H1 (cell line): ENCODE measurements at regions not wholly inside any gene's neighbourhood (a gene's known extent, or its start where the extent isn't known, plus 50 kb on each side); places are given as distances from the start of the nearest gene placed in this dataset.

ENCODE experiments used
- CTCF ChIA-PET: fragments of 300-600 bp; sonication (Branson Sonifier 250); formaldehyde crosslinking; loops from one replicate; lab custom pipeline; 2021; ENCODE audit not compliant: partially characterized antibody; lab: Charles Lee
- POLR2A ChIA-PET: fragments of 300-600 bp; sonication (Branson Sonifier 250); formaldehyde crosslinking; loops from one replicate; lab custom pipeline; 2021; ENCODE audit warnings: inconsistent platforms; ENCODE audit not compliant: partially characterized antibody; lab: Charles Lee
- DNase-seq, 2 experiments: peaks; one replicate each; pipeline versions ENCODE4 v3.0.0 to v3.0.0-alpha.2; 2010 to 2022; ENCODE audit warnings: low spot score in 2 of 2, low read depth in 1 of 2, mixed read lengths in 1 of 2
- FAIRE-seq: peaks from 2 replicates; lab custom pipeline; 2011; peaks lifted over from hg19 to GRCh38; lab: Jason Lieb, UNC
- H2AFZ ChIP-seq: 2 replicates; pipeline ENCODE4 v1.8.1; 2012; ENCODE audit warnings: low read length, inconsistent platforms
- H2AK5ac ChIP-seq: 2 replicates; pipeline ENCODE4 v1.6.1; 2013; ENCODE audit warnings: low read depth, low read length
- H2BK120ac ChIP-seq: replicated peaks from 2 replicates; pipeline ENCODE3; 2013; ENCODE audit warnings: low read depth, low read length, inconsistent platforms
- H2BK12ac ChIP-seq: 2 replicates; pipeline ENCODE4 v1.6.1; 2013; ENCODE audit warnings: low read depth, low read length
- H2BK15ac ChIP-seq: 2 replicates; pipeline ENCODE4 v1.6.1; 2013; ENCODE audit warnings: low read length
- H2BK20ac ChIP-seq: 2 replicates; pipeline ENCODE4 v1.6.1; 2013; ENCODE audit warnings: low read length
- H2BK5ac ChIP-seq: 2 replicates; pipeline ENCODE4 v1.6.1; 2013; ENCODE audit warnings: low read depth, low read length
- H3K14ac ChIP-seq: 2 replicates; pipeline ENCODE4 v1.6.1; 2013; ENCODE audit warnings: inconsistent platforms; ENCODE audit not compliant: insufficient read length
- H3K18ac ChIP-seq: 2 replicates; pipeline ENCODE4 v1.6.1; 2013; ENCODE audit warnings: low read length; ENCODE audit errors: extremely low read depth
- H3K23ac ChIP-seq: 2 replicates; pipeline ENCODE4 v1.6.1; 2013; ENCODE audit warnings: inconsistent platforms; ENCODE audit not compliant: insufficient read length
- H3K23me2 ChIP-seq: 2 replicates; pipeline ENCODE4 v1.6.1; 2013; ENCODE audit warnings: low read depth, low read length
- H3K27ac ChIP-seq: 2 replicates; pipeline ENCODE4 v1.6.1; 2011; ENCODE audit warnings: low read depth, low read length, inconsistent platforms
- H3K27me3 ChIP-seq, 4 experiments: replicated peaks in 1 of 4; 1 replicate in 1 of 4; 2 replicates in 3 of 4; pipeline versions ENCODE4 v1.6.1 to v1.8.1; 2011 to 2013; ENCODE audit warnings: low read length in 3 of 4, mild to moderate bottlenecking in 3 of 4, inconsistent platforms in 2 of 4, mixed read lengths in 2 of 4, moderate library complexity in 1 of 4; ENCODE audit not compliant: control insufficient read depth in 3 of 4, insufficient read depth in 3 of 4; ENCODE audit errors: extremely low read depth in 1 of 4
- H3K36me3 ChIP-seq, 4 experiments: 2 replicates each; pipeline versions ENCODE4 v1.6.1 to v1.8.1; 2011 to 2013; ENCODE audit warnings: mild to moderate bottlenecking in 4 of 4, low read length in 3 of 4, moderate library complexity in 2 of 4, control low read depth in 1 of 4, inconsistent platforms in 1 of 4; ENCODE audit not compliant: insufficient read depth in 4 of 4, control insufficient read depth in 2 of 4
- H3K4ac ChIP-seq: replicated peaks from 2 replicates; pipeline ENCODE3; 2013; ENCODE audit warnings: low read length, low read depth, mixed read lengths, inconsistent platforms; ENCODE audit not compliant: insufficient read length
- H3K4me1 ChIP-seq, 4 experiments: replicated peaks in 1 of 4; 1 replicate in 1 of 4; 2 replicates in 3 of 4; pipeline versions ENCODE4 v1.6.1 to v1.8.1; 2011 to 2013; ENCODE audit warnings: low read length in 3 of 4, inconsistent platforms in 2 of 4, mixed read lengths in 1 of 4; ENCODE audit not compliant: insufficient read depth in 4 of 4, control insufficient read depth in 3 of 4
- H3K4me2 ChIP-seq, 2 experiments: 2 replicates each; pipeline versions ENCODE4 v1.6.1 to v1.8.1; 2011 to 2013; ENCODE audit warnings: low read depth in 2 of 2, low read length in 2 of 2, control low read depth in 1 of 2, inconsistent platforms in 1 of 2, mild to moderate bottlenecking in 1 of 2; ENCODE audit not compliant: insufficient read depth in 1 of 2
- H3K4me3 ChIP-seq, 4 experiments: fragments of 200-600, 300-600 bp in 1 of 4; sonication (generic), shearing (Covaris generic), sonication (Bioruptor Twin) in 1 of 4; 2 replicates each; pipeline versions ENCODE4 v1.5.1 to v1.8.1; 2011 to 2016; ENCODE audit warnings: low read length in 4 of 4, low read depth in 3 of 4, control low read depth in 2 of 4, inconsistent platforms in 2 of 4, mild to moderate bottlenecking in 2 of 4, mixed read lengths in 1 of 4, moderate library complexity in 1 of 4; ENCODE audit not compliant: insufficient read depth in 2 of 4; ENCODE audit errors: extremely low read depth in 1 of 4
- H3K56ac ChIP-seq: replicated peaks from 2 replicates; pipeline ENCODE3; 2013; ENCODE audit warnings: low read depth, mild to moderate bottlenecking, mixed read lengths, low read length, inconsistent platforms; ENCODE audit not compliant: insufficient read length
- H3K79me1 ChIP-seq: 2 replicates; pipeline ENCODE4 v1.6.1; 2013; ENCODE audit warnings: low read depth, low read length, control low read depth
- H3K79me2 ChIP-seq, 2 experiments: 2 replicates each; pipeline versions ENCODE4 v1.6.1 to v1.8.1; 2012 to 2013; ENCODE audit warnings: low read length in 2 of 2, mild to moderate bottlenecking in 2 of 2, inconsistent platforms in 1 of 2; ENCODE audit not compliant: insufficient read depth in 2 of 2, control insufficient read depth in 1 of 2
- H3K9ac ChIP-seq, 4 experiments: replicated peaks in 1 of 4; 1 replicate in 1 of 4; 2 replicates in 3 of 4; pipeline versions ENCODE4 v1.6.1 to v1.8.1; 2011 to 2013; ENCODE audit warnings: low read depth in 3 of 4, low read length in 3 of 4, control low read depth in 2 of 4, mild to moderate bottlenecking in 2 of 4, moderate library complexity in 2 of 4, inconsistent platforms in 1 of 4; ENCODE audit errors: extremely low read depth in 1 of 4
- H3K9me3 ChIP-seq, 2 experiments: 2 replicates each; pipeline versions ENCODE4 v1.6.1 to v1.8.1; 2012 to 2013; ENCODE audit warnings: mild to moderate bottlenecking in 2 of 2, moderate library complexity in 2 of 2, control low read depth in 1 of 2, inconsistent platforms in 1 of 2, low read depth in 1 of 2, low read length in 1 of 2, mixed read lengths in 1 of 2; ENCODE audit not compliant: insufficient read depth in 2 of 2
- H4K20me1 ChIP-seq, 2 experiments: replicated peaks in 1 of 2; 2 replicates each; pipeline versions ENCODE3 to v1.8.1; 2011 to 2013; ENCODE audit warnings: inconsistent platforms in 2 of 2, low read length in 2 of 2, mild to moderate bottlenecking in 1 of 2; ENCODE audit not compliant: insufficient read depth in 2 of 2, control insufficient read depth in 1 of 2
- H4K5ac ChIP-seq: 2 replicates; pipeline ENCODE4 v1.6.1; 2013; ENCODE audit warnings: low read length, low read depth, mixed read lengths, inconsistent platforms; ENCODE audit not compliant: insufficient read length
- H4K8ac ChIP-seq: 2 replicates; pipeline ENCODE4 v1.8.0; 2013; ENCODE audit warnings: mild to moderate bottlenecking, moderate library complexity, low read length, inconsistent platforms; ENCODE audit not compliant: insufficient read depth; ENCODE audit errors: extremely low read depth
- H4K91ac ChIP-seq: replicated peaks from 2 replicates; pipeline ENCODE3; 2013; ENCODE audit warnings: low read length, mixed read lengths, inconsistent platforms; ENCODE audit not compliant: insufficient read length
- CREB1 ChIP-seq: IDR thresholded peaks from 2 replicates; pipeline ENCODE4 v1.6.1; 2012; ENCODE audit warnings: inconsistent platforms
- KDM4A ChIP-seq: IDR thresholded peaks from one replicate; pipeline ENCODE4 v1.7.1; 2012; ENCODE audit warnings: low read depth, mild to moderate bottlenecking, moderate library complexity, low read length, inconsistent platforms; ENCODE audit not compliant: severe bottlenecking
- POLR2AphosphoS5 ChIP-seq: IDR thresholded peaks from 2 replicates; pipeline ENCODE4 v1.6.1; 2011; ENCODE audit warnings: low read depth, low read length
- SP4 ChIP-seq: IDR thresholded peaks from 2 replicates; pipeline ENCODE4 v1.6.1; 2012; ENCODE audit warnings: low read length, inconsistent platforms
- TAF7 ChIP-seq: optimal IDR thresholded peaks from 2 replicates; pipeline ENCODE3; 2011; ENCODE audit warnings: low read depth, mild to moderate bottlenecking, inconsistent platforms, low read length, moderate library complexity, borderline replicate concordance
- TF ChIP-seq, protein P1 (sequence below): IDR thresholded peaks from 2 replicates; pipeline ENCODE4 v1.6.1; 2012; ENCODE audit warnings: low read length, inconsistent platforms

DNA sequence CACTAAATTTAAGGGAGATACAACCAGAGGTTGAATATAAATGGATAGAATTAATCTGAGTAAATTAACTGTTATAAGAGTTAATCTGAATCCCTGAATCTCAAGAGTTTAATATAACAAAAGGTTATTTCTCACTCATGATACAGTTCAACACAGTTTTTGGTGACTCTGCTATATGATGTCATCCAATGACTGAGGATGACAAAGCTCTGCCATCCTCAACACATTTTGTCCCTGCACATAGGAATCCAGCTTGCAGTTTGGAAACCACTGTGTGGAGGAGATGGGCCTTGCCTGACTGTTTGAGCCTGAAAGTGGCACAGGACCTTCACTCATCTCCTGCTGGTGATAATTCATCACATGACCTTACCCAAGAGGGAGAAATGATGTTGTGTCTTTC, 121.0 kb upstream of the MPPED2 start:
- no peak overlapping the region for H2AK5ac ChIP-seq
- H4K5ac ChIP-seq, result no peak overlapping the region
- H4K20me1 ChIP-seq, result no peaks in the 10 kb centered on the region
- ChIA-PET POLR2A (no interaction called here), CTCF (no interaction called here)
- DNase-seq, result no peak
- H2BK12ac ChIP-seq, result no peak overlapping the region
- H2BK5ac ChIP-seq, result no peak overlapping the region
- no peak overlapping the region for H2AFZ ChIP-seq
- no peak overlapping the region for H3K4me3 ChIP-seq
- no peak overlapping the region for H3K56ac ChIP-seq
- no peak for FAIRE-seq
- no peaks in the 10 kb centered on the region for H3K79me1 ChIP-seq
- no peak overlapping the region for H3K23ac ChIP-seq
- no peak overlapping the region for H3K27ac ChIP-seq
- H4K8ac ChIP-seq, result no peak overlapping the region
- H3K18ac ChIP-seq, result no peak overlapping the region
- TF ChIP-seq POLR2AphosphoS5 (no peak), SP4 (no peak), TAF7 (no peak), CREB1 (no peak), KDM4A (no peak)
- TF ChIP-seq, protein P1, sequence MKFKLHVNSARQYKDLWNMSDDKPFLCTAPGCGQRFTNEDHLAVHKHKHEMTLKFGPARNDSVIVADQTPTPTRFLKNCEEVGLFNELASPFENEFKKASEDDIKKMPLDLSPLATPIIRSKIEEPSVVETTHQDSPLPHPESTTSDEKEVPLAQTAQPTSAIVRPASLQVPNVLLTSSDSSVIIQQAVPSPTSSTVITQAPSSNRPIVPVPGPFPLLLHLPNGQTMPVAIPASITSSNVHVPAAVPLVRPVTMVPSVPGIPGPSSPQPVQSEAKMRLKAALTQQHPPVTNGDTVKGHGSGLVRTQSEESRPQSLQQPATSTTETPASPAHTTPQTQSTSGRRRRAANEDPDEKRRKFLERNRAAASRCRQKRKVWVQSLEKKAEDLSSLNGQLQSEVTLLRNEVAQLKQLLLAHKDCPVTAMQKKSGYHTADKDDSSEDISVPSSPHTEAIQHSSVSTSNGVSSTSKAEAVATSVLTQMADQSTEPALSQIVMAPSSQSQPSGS, result no peak
- no peak overlapping the region for H3K4ac ChIP-seq
- no peaks in the 10 kb centered on the region for H3K27me3 ChIP-seq
- no peaks in the 10 kb centered on the region for H3K23me2 ChIP-seq
- no peak overlapping the region for H2BK15ac ChIP-seq
- H3K4me1 ChIP-seq, result no peaks in the 10 kb centered on the region
- H3K79me2 ChIP-seq, result no peaks in the 10 kb centered on the region
- no peak overlapping the region for H3K9ac ChIP-seq
- H2BK120ac ChIP-seq, result no peak overlapping the region
- H4K91ac ChIP-seq, result no peak overlapping the region
- no peak overlapping the region for H3K4me2 ChIP-seq
- H3K14ac ChIP-seq, result no peak overlapping the region
- H2BK20ac ChIP-seq, result no peak overlapping the region
- no peaks in the 10 kb centered on the region for H3K9me3 ChIP-seq
- H3K36me3 ChIP-seq, result no peaks in the 10 kb centered on the region
